HCT116 (cell line): ENCODE measurements at regions not wholly inside any gene's neighbourhood (a gene's known extent, or its start where the extent isn't known, plus 50 kb on each side); places are given as distances from the start of the nearest gene placed in this dataset.

Source experiments
- ATAC-seq: fragments of 200-7000 bp; cut with Tn5 transposase; 2 replicates; pipeline ENCODE4 v1.9.1; 2020; ENCODE audit warnings: mild to moderate bottlenecking, moderate library complexity
- BruUV-seq: library from RNA; stranded (reverse); fragments of 400-500 nt; replicated peaks from 2 replicates; lab custom pipeline; 2021; lab: Mats Ljungman, UMichigan
- CTCF ChIA-PET: fragments of 300-600 bp; sonication (Branson Sonifier 250); formaldehyde crosslinking; loops from one replicate; lab custom pipeline; 2021; ENCODE audit warnings: antibody characterized with exemption; lab: Charles Lee
- POLR2A ChIA-PET: fragments of 300-600, 350-600 bp; sonication (Branson Sonifier 250); formaldehyde crosslinking; loops from one replicate; lab custom pipeline; 2021; ENCODE audit warnings: antibody characterized with exemption; lab: Charles Lee
- RAD21 ChIA-PET, 2 experiments: fragments of 300-600 bp; sonication (Branson Sonifier 250); formaldehyde crosslinking; loops; one replicate each; lab custom pipeline; 2023; ENCODE audit warnings: low total read pairs in 2 of 2; ENCODE audit not compliant: uncharacterized antibody in 2 of 2, unreplicated experiment in 2 of 2, low non-redundant PET in 1 of 2; lab: Charles Lee
- DNase-seq: peaks from one replicate; pipeline ENCODE4 v3.0.0-alpha.2; 2010; ENCODE audit warnings: low read depth, low spot score
- H2AFZ ChIP-seq: fragments of 200-600 bp; shearing (Covaris generic), sonication (generic); 2 replicates; pipeline ENCODE4 v1.6.1; 2017; ENCODE audit warnings: low read depth, mixed run types, mixed read lengths, antibody characterized with exemption, low read length; ENCODE audit not compliant: poor library complexity, severe bottlenecking
- H3K27ac ChIP-seq: 2 replicates; pipeline ENCODE4 v1.5.1; 2012; ENCODE audit warnings: low read depth, low read length
- H3K27me3 ChIP-seq: fragments of 200-600 bp; sonication (generic); 2 replicates; pipeline ENCODE4 v1.6.1; 2016; ENCODE audit warnings: mixed run types, low read length, mixed read lengths; ENCODE audit not compliant: insufficient read depth
- H3K36me3 ChIP-seq, 2 experiments: fragments of 200-500 bp in 1 of 2; fragments of 200-600 bp in 1 of 2; sonication (Bioruptor generic) in 1 of 2; sonication (generic) in 1 of 2; 2 replicates each; pipeline versions ENCODE4 v1.5.1 to v1.6.1; 2014 to 2016; ENCODE audit warnings: low read length in 2 of 2, inconsistent platforms in 1 of 2, mixed read lengths in 1 of 2, mixed run types in 1 of 2; ENCODE audit not compliant: insufficient read depth in 2 of 2, control insufficient read depth in 1 of 2
- H3K4me1 ChIP-seq, 2 experiments: fragments of 200-600 bp in 1 of 2; sonication (generic) in 1 of 2; 2 replicates each; pipeline versions ENCODE4 v1.5.1 to v1.6.1; 2012 to 2017; ENCODE audit warnings: low read length in 2 of 2, inconsistent platforms in 1 of 2, mild to moderate bottlenecking in 1 of 2, mixed read lengths in 1 of 2, mixed run types in 1 of 2, moderate library complexity in 1 of 2; ENCODE audit not compliant: insufficient read depth in 2 of 2, control insufficient read depth in 1 of 2
- H3K4me2 ChIP-seq: fragments of 200-600 bp; sonication (generic); 2 replicates; pipeline ENCODE4 v1.6.1; 2017; ENCODE audit warnings: mixed run types, low read length, mixed read lengths
- H3K4me3 ChIP-seq, 2 experiments: fragments of 200-600 bp in 1 of 2; sonication (generic) in 1 of 2; replicated peaks in 1 of 2; 2 replicates each; pipeline ENCODE4 v1.5.1; 2011 to 2016; ENCODE audit warnings: low read length in 2 of 2, control low read depth in 1 of 2, low read depth in 1 of 2, mild to moderate bottlenecking in 1 of 2, mixed read lengths in 1 of 2, mixed run types in 1 of 2
- H3K79me2 ChIP-seq: fragments of 200-600 bp; sonication (generic); 2 replicates; pipeline ENCODE4 v1.6.1; 2017; ENCODE audit warnings: mild to moderate bottlenecking, mixed run types, low read length, moderate library complexity, mixed read lengths; ENCODE audit not compliant: insufficient read depth
- H3K9ac ChIP-seq: fragments of 200-600 bp; sonication (generic); 2 replicates; pipeline ENCODE4 v1.6.1; 2016; ENCODE audit warnings: low read length, mixed read lengths
- H3K9me2 ChIP-seq: fragments of 200-600 bp; sonication (generic), shearing (Covaris generic); 2 replicates; pipeline ENCODE4 v1.6.1; 2017; ENCODE audit warnings: mixed run types, mild to moderate bottlenecking, moderate library complexity; ENCODE audit not compliant: insufficient read depth
- H3K9me3 ChIP-seq, 2 experiments: fragments of 200-500 bp in 1 of 2; fragments of 200-600 bp in 1 of 2; sonication (Bioruptor generic) in 1 of 2; sonication (generic) in 1 of 2; 2 replicates each; pipeline ENCODE4 v1.6.1; 2014 to 2017; ENCODE audit warnings: low read length in 2 of 2, mixed read lengths in 2 of 2, inconsistent platforms in 1 of 2, low read depth in 1 of 2, mild to moderate bottlenecking in 1 of 2, mixed run types in 1 of 2, moderate library complexity in 1 of 2; ENCODE audit not compliant: control insufficient read depth in 1 of 2, insufficient read depth in 1 of 2
- H4K20me1 ChIP-seq: fragments of 200-600 bp; sonication (generic), shearing (Covaris generic); 2 replicates; pipeline ENCODE4 v1.6.1; 2017; ENCODE audit warnings: mixed run types, mild to moderate bottlenecking, moderate library complexity; ENCODE audit not compliant: insufficient read depth
- CBX3 ChIP-seq: IDR thresholded peaks from 2 replicates; pipeline ENCODE4 v1.6.1; 2012; ENCODE audit warnings: low read depth
- CEBPB ChIP-seq: IDR thresholded peaks from 2 replicates; pipeline ENCODE4 v1.6.1; 2012; ENCODE audit warnings: low read depth
- CTCF ChIP-seq, 3 experiments: fragments of 200-600 bp in 1 of 3; sonication (generic) in 1 of 3; IDR thresholded peaks in 2 of 3; conservative IDR thresholded peaks in 1 of 3; 2 replicates each; pipeline ENCODE4 v1.5.1; 2012 to 2017; ENCODE audit warnings: low read depth in 2 of 3, low read length in 2 of 3, antibody characterized with exemption in 1 of 3, borderline replicate concordance in 1 of 3, control low read depth in 1 of 3, mild to moderate bottlenecking in 1 of 3, mixed read lengths in 1 of 3, mixed run types in 1 of 3, moderate library complexity in 1 of 3; ENCODE audit not compliant: insufficient read depth in 1 of 3
- EGR1 ChIP-seq: IDR thresholded peaks from 2 replicates; pipeline ENCODE4 v1.6.1; 2012; ENCODE audit warnings: low read depth
- ELF1 ChIP-seq: IDR thresholded peaks from 2 replicates; pipeline ENCODE4 v1.6.1; 2012; ENCODE audit warnings: low read depth, borderline replicate concordance
- EZH2phosphoT487 ChIP-seq: fragments of 200-600 bp; IDR thresholded peaks from 2 replicates; pipeline ENCODE4 v1.6.1; 2018; ENCODE audit warnings: antibody characterized with exemption, borderline replicate concordance
- FOSL1 ChIP-seq: IDR thresholded peaks from 2 replicates; pipeline ENCODE4 v1.6.1; 2012; ENCODE audit warnings: low read depth
- JUND ChIP-seq: IDR thresholded peaks from 2 replicates; pipeline ENCODE4 v1.6.1; 2012
- POLR2A ChIP-seq: IDR thresholded peaks from 2 replicates; pipeline ENCODE4 v1.7.0; 2011; ENCODE audit warnings: borderline replicate concordance; ENCODE audit not compliant: insufficient read depth, insufficient read length; ENCODE audit errors: extremely low read depth
- RAD21 ChIP-seq: IDR thresholded peaks from 2 replicates; pipeline ENCODE4 v1.6.1; 2012; ENCODE audit warnings: low read depth, mild to moderate bottlenecking
- SRF ChIP-seq: IDR thresholded peaks from 2 replicates; pipeline ENCODE4 v1.6.1; 2012; ENCODE audit warnings: low read depth
- TCF7L2 ChIP-seq: IDR thresholded peaks from 2 replicates; pipeline ENCODE4 v1.7.0; 2011; ENCODE audit warnings: borderline replicate concordance, inconsistent platforms; ENCODE audit not compliant: insufficient read depth, insufficient read length; ENCODE audit errors: extremely low read depth
- ZFX ChIP-seq: fragments of 450-650 bp; IDR thresholded peaks from 2 replicates; pipeline ENCODE4 v1.6.1; 2017
- intact Hi-C: fragments of 100-400 bp; cut with micrococcal nuclease; formaldehyde crosslinking; loops from 2 replicates; pipeline ENCODE4 v1.10.0; 2022
- TF ChIP-seq, protein P1 (sequence below): IDR thresholded peaks from 2 replicates; pipeline ENCODE4 v1.6.1; 2012; ENCODE audit warnings: low read depth
- TF ChIP-seq, protein P2 (sequence below): IDR thresholded peaks from 2 replicates; pipeline ENCODE4 v1.6.1; 2012
- TF ChIP-seq, protein P3 (sequence below): IDR thresholded peaks from 2 replicates; pipeline ENCODE4 v1.6.1; 2012

- no peaks in the 10 kb centered on the region for H3K4me1 ChIP-seq
- no peak overlapping the region for H3K4me2 ChIP-seq
- H3K79me2 ChIP-seq: no peaks in the 10 kb centered on the region
- no peaks in the 10 kb centered on the region for H4K20me1 ChIP-seq
- no peak overlapping the region for H3K27ac ChIP-seq
- no peaks in the 10 kb centered on the region for H3K36me3 ChIP-seq
- intact Hi-C loops: no loop called here
- RAD21 ChIA-PET: no interaction called here
- DNase-seq (no peak), ATAC-seq (no peak)
- H2AFZ ChIP-seq: no peak overlapping the region
- POLR2A ChIA-PET: no interaction called here
- H3K9me3 ChIP-seq: no peaks in the 10 kb centered on the region
- no peaks in the 10 kb centered on the region for H3K27me3 ChIP-seq
- no TSS peak for BruUV-seq
- no peaks in the 10 kb centered on the region for H3K9me2 ChIP-seq
- CTCF ChIA-PET: no interaction called here
- H3K9ac ChIP-seq: no peak overlapping the region
- TF ChIP-seq POLR2A: no peak
- no peak for TF ChIP-seq CBX3
- TF ChIP-seq EGR1: no peak
- no peak for TF ChIP-seq CEBPB
- TF ChIP-seq TCF7L2: no peak
- no peak for TF ChIP-seq FOSL1
- no peak for TF ChIP-seq RAD21
- no peak for TF ChIP-seq SRF
- TF ChIP-seq ELF1: no peak
- no peak for TF ChIP-seq JUND
- TF ChIP-seq EZH2phosphoT487: no peak
- no peak for TF ChIP-seq ZFX
- TF ChIP-seq, protein P1, sequence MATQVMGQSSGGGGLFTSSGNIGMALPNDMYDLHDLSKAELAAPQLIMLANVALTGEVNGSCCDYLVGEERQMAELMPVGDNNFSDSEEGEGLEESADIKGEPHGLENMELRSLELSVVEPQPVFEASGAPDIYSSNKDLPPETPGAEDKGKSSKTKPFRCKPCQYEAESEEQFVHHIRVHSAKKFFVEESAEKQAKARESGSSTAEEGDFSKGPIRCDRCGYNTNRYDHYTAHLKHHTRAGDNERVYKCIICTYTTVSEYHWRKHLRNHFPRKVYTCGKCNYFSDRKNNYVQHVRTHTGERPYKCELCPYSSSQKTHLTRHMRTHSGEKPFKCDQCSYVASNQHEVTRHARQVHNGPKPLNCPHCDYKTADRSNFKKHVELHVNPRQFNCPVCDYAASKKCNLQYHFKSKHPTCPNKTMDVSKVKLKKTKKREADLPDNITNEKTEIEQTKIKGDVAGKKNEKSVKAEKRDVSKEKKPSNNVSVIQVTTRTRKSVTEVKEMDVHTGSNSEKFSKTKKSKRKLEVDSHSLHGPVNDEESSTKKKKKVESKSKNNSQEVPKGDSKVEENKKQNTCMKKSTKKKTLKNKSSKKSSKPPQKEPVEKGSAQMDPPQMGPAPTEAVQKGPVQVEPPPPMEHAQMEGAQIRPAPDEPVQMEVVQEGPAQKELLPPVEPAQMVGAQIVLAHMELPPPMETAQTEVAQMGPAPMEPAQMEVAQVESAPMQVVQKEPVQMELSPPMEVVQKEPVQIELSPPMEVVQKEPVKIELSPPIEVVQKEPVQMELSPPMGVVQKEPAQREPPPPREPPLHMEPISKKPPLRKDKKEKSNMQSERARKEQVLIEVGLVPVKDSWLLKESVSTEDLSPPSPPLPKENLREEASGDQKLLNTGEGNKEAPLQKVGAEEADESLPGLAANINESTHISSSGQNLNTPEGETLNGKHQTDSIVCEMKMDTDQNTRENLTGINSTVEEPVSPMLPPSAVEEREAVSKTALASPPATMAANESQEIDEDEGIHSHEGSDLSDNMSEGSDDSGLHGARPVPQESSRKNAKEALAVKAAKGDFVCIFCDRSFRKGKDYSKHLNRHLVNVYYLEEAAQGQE: no peak
- TF ChIP-seq, protein P2, sequence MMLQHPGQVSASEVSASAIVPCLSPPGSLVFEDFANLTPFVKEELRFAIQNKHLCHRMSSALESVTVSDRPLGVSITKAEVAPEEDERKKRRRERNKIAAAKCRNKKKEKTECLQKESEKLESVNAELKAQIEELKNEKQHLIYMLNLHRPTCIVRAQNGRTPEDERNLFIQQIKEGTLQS: no peak
- no peak for TF ChIP-seq CTCF (IDR thresholded peaks at IDR 0.05 in 2 of 3, conservative IDR thresholded peaks at IDR 0.05 in 1 of 3; ENCODE audit: borderline replicate concordance in 1 of 3, insufficient read depth in 1 of 3, low read depth in 2 of 3, low read length in 2 of 3)
- TF ChIP-seq, protein P3, sequence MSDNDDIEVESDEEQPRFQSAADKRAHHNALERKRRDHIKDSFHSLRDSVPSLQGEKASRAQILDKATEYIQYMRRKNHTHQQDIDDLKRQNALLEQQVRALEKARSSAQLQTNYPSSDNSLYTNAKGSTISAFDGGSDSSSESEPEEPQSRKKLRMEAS: no peak
- H3K4me3 ChIP-seq: no peak overlapping the region
These were observed 148.8 kb downstream of the MBD2 start for GRCh38 chr18:54075689-54076088.
